H1 (cell line): ENCODE measurements at regions not wholly inside any gene's neighbourhood (a gene's known extent, or its start where the extent isn't known, plus 50 kb on each side); places are given as distances from the start of the nearest gene placed in this dataset.

ENCODE experiments used
- JUND ChIP-seq: IDR thresholded peaks from 2 replicates; pipeline ENCODE4 v1.6.1; 2011; ENCODE audit warnings: mild to moderate bottlenecking, improper control_type of control experiment, low read length
- KDM1A ChIP-seq: fragments of 200-600, 300-600 bp; sonication (generic); IDR thresholded peaks from 2 replicates; pipeline ENCODE4 v1.7.1; 2016; ENCODE audit warnings: mild to moderate bottlenecking, low read length, borderline replicate concordance
- MAFK ChIP-seq: IDR thresholded peaks from 2 replicates; pipeline ENCODE4 v1.6.1; 2012; ENCODE audit warnings: low read depth, mild to moderate bottlenecking, improper control_type of control experiment, low read length
- RNF2 ChIP-seq: fragments of 200-900, 300-1000 bp; sonication (generic); IDR thresholded peaks from 2 replicates; pipeline ENCODE4 v1.7.1; 2016; ENCODE audit warnings: borderline replicate concordance, low read depth, mild to moderate bottlenecking, antibody characterized with exemption, low read length; ENCODE audit not compliant: poor library complexity, severe bottlenecking; ENCODE audit errors: missing control alignments
- SP1 ChIP-seq: IDR thresholded peaks from 2 replicates; pipeline ENCODE4 v1.6.1; 2011; ENCODE audit warnings: low read depth, low read length
- SP2 ChIP-seq: IDR thresholded peaks from 2 replicates; pipeline ENCODE4 v1.6.1; 2012; ENCODE audit warnings: mild to moderate bottlenecking, low read length, inconsistent platforms
- TBP ChIP-seq: IDR thresholded peaks from 2 replicates; pipeline ENCODE4 v1.6.1; 2011; ENCODE audit warnings: low read depth, low read length, improper control_type of control experiment
- YY1 ChIP-seq: IDR thresholded peaks from 2 replicates; pipeline ENCODE4 v1.6.1; 2011; ENCODE audit warnings: low read depth, mild to moderate bottlenecking, low read length

- TF ChIP-seq KDM1A = no peak
- TF ChIP-seq SP2 = no peak
- no peak for TF ChIP-seq TBP
- no peak for TF ChIP-seq MAFK
- no peak for TF ChIP-seq YY1
- no peak for TF ChIP-seq JUND
- TF ChIP-seq SP1 = no peak
- no peak for TF ChIP-seq RNF2
These were observed 176.7 kb upstream of the RSPO3 start (continued) for GRCh38 chr6:126941751-126942150.
